ENCODE measurements at regions not wholly inside any gene's neighbourhood (a gene's known extent, or its start where the extent isn't known, plus 50 kb on each side); places are given as distances from the start of the nearest gene placed in this dataset.

DNA sequence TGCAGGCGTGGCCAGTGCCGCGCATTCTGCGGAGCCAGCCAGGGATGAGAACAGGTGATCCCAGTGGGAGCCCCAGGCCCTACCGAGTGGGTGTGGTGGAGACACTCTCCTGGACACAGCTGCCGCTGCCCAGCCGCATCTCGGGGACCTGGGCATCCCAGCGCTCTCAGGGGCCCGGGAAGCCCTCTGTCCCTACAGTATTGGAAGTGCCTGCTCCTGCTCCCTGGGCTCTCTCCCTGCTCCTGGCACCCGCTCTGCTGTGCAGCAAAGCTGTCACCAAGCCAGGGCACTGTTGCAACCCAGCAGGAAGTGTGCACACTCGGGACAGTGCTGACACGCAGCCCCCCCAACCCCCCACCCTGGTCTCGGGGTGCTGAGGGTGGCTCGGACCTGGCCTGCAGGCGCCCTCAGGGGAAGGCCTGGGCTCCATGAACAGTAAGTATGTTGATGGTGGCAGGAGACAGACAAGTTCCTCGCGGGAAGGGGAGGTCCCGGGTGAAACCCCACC lies 1177.4 kb upstream of the GBE1 start:
- no peak for DNase-seq

DNA sequence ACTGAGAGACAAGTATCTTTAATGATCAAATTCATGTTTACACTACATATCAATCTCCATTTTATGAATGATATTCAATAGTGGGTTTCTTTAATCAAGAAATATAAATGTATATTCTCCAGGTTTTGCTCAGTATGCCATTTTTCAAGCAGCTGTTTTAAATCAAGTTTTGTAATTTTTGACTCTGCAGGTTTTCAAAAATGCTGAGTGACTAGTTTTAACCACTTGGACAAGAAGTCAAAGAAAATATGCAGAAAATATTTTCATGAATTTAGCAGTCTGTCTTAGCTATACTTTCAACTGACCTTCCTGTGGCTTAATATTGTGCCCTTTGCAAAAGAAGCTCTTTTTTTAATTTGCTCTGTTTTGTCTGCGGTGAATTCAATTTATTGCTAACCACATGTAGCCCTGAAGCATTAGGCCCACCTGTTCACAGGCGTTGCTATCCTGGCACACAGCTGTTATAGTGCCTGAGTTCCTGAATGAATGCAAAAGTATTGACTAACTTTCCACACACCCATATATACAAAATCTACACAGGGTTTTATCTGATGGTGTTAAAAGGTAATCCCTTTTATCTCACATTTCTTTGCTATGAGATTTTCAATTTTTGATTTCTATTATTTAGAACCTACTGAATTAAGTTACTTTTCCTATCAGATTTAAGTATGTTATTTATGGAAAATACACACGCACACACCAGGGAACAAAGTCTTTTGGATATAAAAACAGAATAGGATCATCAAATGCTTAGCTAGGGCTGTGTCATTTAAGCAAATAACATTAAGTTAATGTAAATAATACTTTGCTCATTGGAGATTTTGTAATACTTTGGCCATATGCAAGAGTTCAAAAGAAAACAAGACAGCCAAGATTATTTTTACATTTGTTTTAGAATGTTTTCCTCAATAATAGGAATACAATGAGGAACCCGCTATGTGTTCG lies 1166.1 kb upstream of the GBE1 start:
- no peak for DNase-seq

DNA sequence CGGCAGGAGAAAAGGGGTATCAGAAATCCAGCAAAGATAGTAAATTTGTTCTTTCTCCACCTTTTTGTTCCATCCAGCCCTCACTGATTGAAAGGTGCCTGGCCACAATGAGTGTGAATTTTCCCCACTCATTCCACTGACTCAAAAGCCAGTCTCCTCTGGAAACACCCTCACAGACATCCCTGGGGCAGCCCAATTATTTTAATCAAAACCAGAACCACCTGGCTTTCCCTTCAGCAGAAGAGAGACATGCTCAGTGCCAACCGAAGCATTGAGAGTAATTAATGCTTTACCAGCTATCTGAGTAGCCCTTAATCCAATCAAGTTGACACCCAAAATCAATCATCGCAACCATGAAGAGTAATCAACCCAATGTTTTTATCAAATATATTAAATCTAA lies 1129.6 kb upstream of the GBE1 start:
- DNase-seq = no peak

DNA sequence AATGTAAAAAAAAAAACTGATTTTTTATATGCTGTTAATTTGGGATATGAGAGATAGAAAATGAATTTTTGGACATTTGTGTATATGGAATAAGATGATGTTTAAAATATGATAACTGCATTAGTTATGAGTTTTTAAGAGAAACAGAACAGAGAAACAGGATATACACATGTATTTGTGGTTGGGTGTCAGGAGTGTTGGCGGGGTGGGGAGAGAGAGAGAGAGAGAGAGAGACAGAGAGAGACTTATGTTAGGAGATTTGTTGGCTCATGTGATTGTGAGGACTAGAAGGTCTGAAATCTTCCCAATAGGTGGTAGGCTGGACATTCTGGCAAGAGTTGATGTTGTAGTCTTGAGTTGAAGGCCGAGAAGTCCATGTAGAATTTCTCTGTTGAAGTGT lies 1121.6 kb upstream of the GBE1 start:
- no peak for DNase-seq

DNA sequence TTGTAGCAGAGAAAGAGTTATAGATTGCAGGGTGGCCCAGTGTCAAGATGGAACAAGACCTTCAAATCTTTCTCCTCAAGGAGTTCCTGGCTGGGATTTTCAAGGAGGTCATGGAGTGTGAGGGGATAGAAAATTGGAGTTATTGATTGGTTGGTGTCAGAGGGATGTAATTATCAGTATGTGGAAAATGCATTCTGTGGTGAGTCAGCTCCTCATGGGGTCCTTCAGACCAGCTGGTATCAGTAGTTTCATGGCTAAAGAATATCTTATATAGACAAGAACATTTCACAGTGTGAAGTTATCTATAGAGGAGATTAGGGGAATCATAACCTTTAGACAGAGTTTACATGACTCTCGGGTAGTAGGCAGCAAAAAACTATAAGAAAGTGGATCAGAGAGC lies 1114.0 kb upstream of the GBE1 start:
- no peak for DNase-seq

DNA sequence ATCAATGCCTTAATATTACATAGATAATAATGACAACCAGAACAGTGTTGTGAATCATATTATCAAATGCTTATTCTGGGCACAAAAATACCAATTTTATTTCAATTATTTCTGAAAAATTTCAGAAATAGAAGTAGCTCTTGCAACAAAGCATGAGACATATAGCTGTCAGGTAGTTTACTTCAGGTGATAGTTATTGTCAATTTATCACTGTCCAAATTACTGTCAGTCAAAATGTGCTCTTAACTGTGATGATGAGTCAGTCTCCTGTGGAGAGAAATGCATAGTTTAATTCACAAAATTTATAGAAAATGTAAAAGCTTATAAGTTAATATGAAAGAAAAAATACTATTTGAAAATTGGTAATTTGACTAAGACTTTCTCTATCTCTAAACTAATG lies 1078.4 kb upstream of the GBE1 start:
- no peak for DNase-seq

DNA sequence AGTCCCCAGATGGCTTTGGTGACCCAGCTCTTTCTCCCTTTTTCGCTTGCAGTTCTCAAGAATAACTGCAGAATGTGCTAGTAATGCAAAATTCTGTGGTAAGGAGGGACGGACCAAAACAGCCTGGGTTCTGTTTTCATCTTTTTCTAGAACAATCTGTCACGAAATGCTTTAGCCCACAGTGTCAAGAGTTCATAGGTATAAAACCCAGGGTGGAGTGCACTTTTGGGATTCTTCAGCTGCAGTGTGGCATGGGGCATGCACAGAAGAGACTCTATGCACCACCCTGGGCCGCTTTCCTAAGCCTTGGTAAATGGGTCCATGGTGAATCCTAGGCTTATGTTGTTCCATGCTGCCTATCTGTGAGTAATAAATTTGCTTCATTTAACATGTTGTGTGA lies 1072.7 kb upstream of the GBE1 start:
- no peak for DNase-seq

DNA sequence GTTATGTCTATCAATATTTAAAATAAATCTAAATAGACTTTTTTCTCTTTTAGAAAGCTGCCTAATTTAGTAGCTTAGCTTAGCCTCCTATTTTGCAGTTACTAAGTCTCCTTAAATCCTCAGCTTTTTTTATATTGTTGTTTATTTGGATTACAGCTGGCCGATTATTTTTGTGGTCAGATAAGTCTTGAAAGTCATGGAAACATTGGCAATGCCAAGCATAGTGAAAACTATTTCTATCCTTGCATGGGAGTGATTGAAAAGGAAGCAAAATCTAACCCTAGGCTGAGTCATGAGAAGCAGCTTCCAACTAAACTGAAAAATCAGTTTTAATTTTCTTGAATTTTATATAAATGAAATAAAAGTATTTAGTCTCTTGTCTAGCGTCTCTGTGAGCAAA lies 1063.0 kb upstream of the GBE1 start:
- DNase-seq = no peak

DNA sequence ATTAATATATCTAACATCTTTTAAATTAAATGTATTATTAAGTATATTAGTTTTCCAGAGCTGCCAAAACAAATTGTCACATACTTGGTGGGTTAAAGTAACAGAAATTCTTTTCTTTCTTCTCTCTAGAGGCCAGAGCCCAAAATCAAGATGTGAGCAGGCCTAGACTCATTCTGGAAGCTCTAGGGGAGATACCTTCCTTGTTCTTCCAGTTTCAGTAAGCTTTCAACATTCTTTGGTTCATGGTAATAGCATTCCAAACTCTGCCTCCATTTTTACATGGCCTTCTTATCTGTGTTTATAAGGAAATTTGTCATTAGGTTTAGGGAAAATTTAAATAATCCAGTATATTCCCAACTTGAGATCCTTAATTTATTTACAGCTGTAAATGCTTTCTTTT lies 1054.6 kb upstream of the GBE1 start:
- DNase-seq = no peak

DNA sequence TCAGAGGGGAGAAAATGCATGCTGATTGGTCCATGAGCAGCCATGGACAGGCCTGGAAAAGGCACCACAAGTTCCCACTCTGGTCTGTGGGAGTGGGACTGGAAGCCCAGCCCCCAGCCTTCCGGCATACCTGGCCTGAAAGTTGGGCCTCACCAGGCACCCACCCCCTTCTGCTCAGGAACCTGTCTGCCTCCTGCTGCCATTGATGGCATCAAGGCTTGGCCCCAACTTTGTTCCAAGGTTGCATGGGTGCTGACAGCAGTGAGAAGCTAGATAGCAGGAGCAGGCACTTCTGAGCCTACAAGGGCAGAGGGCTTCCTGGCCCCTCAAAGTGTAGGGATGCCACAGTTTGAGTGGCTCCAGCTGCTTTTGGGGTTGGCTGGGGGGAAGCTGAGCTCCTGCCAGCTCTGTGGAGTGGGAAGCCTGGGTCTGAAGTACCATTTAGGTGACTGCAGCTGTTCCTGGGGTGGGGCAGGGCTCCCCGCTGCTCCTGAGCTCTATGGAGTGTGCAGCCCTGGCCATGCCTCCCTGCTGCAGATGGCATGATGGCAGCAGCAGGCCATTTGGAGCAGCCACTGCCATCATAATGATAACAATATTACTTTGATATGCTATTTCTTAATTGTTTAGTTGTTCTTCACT lies 1054.1 kb upstream of the GBE1 start:
- DNase-seq = no peak

DNA sequence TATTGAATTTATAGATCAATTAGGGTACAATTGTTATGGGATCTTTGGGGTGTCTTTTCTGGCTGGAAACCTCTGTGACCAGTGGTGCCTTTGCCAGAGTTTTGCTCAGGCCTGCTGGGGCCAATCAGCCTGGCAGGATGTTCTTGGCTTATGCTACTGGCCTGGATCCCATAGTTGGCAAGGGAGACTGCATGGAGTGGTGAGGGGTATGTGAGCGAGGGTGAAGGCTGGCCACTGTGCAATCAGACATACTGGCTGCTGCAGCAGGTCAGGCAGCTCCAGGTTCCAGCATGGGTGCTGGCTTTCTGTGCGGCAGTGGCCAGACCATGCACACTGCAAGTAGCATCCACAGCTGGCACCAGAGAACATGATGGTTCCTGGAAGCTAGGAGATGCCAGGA lies 1053.2 kb upstream of the GBE1 start:
- no peak for DNase-seq

DNA sequence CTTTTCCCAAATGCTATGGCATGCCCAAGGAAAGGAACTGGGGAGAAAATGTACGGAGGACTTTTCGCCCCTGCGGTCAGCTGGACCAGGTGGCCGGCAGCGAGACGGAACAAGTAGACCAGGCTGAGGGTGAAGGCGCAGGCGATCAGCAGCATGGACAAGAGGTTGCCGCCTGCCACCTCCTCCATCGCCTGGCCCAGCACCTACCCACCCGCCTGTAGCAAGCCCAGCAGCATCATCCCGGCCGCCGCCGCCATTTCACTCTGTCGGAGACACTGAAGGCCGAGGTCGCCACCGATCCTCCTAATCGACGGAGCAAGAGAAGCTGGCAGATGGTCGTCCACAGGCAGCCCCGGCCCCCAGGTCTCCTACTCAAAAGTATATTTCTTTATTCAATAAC lies 1046.3 kb upstream of the GBE1 start:
- DNase-seq = no peak

DNA sequence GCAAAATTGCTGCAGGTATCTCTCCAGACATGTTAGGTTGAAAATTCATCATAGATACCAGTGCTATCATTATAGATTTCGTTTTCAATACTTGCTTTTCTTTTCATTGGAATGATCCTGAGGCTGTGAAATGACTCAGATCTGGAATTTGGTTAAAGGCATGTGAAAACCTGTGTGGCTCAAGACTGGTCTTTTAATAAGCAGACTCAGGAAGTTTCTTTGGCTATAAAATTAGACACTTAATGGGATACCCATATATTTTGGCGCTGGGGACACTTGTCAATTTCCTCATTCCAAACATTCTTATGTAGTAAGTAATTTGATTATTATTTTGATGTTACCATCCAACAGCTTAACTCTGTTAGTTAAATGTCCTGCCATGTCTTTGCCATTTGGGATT lies 1041.1 kb upstream of the GBE1 start:
- no peak for DNase-seq

DNA sequence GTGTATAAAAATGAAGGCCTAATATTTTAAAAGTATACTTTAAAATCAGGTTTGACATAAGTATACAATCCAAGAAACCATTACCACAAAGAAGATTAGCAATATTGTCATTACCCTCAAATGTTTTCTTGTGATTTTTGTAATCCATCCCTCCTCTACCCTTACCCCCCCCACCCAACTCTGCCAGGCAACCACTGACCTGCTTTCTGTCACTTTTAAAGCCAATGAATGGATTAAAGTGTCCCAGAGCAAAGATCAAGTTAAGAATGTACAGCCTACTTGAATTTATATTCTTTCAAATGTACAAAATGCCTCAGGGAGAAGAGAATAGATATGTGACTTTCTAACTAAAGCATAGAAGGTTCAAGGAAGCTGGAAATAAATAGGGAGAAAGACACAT lies 1038.8 kb upstream of the GBE1 start:
- DNase-seq = no peak

DNA sequence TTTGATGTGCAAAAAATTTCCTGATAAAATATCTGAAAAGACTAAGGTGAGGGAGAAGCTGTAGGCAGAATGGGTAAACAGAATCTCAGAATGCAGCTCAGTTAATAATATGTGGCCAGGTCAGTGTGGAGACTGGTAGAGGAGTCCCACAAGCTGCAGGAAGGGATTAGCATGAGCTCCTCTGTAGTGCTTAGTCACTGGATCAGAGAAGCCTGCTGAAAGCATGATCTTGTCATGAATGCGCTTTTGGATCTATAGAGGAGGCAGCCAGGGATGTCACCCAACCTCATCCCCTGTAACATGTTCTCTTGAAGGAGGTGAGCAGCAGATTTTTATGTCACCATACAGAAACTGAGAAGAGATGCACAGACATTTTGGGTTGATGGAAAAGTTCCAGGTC lies 1035.3 kb upstream of the GBE1 start:
- no peak for DNase-seq

DNA sequence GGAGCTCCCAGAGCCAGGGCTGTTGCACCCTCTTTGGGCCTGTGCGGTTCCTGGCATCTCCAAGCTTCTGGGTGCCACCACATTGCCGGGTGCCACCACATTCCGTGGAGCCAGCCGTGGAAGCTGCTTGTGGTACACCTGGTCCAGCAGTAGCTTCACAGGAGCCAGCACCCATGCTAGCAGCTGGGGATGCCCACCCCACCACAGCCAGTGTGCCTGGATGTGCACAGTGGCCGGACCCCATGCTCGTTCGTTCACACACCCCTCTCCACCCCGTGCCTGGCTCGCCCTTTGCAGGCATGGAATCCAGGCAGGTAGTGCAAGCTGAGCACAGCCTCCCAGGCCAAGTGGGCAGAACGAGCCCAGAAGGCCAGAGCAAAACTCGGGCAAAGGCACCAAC lies 1029.8 kb upstream of the GBE1 start:
- DNase-seq = no peak

DNA sequence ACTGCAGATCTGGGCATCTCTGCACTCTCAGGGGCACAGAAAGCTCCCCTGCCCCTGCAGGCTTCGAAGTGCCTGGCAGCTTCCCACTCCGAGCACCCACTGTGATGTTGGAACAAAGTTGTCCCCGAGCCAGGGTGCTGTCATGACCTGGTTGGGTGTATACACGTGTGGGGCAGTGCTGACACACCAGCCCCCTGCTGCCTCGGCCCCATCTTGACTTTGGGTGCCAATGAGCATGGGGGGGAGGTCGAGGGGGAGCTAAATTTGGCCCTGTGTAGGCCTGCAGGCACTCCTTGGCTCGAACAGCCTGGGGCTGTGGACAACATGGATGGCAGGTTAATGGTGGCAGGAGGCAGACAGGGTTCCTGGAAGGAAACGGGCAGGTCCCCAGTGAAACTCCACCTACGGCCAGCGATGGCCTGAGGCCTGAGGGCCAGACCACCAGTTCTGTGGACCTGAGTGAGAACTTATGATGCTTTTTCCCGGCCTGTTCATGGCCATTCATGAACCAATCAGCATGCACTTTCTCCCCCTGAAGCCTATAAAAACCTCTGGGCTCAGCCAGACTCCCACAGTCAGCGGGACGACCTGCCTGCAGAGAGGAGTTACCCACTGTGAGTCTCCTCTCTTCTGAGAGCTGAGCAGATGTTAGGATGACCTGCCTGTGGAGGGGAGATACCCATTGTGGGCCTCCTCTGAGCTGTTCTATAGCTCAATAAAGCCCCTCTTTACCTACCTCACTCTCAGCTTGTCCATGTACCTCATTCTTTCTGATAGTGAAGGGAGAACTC lies 1029.1 kb upstream of the GBE1 start:
- DNase-seq = no peak

DNA sequence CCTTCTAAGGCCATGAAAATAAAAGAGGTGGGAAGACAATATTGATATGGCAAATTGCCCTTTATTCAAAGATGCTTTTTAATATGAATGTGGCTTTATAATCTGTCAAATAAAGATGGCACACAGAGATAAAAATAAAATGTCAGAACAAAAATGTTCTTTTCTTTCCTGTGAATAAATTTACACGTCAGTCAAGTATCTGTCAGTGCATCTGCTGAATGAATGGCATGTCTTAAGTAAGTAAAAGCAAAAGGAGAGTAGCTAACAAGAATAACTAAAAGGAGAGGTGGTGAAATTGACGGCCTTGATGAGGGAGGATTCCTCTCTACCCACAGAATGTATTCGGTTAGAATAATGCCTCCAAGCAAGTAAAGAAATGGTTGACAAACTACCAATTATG lies 1021.7 kb upstream of the GBE1 start:
- no peak for DNase-seq

DNA sequence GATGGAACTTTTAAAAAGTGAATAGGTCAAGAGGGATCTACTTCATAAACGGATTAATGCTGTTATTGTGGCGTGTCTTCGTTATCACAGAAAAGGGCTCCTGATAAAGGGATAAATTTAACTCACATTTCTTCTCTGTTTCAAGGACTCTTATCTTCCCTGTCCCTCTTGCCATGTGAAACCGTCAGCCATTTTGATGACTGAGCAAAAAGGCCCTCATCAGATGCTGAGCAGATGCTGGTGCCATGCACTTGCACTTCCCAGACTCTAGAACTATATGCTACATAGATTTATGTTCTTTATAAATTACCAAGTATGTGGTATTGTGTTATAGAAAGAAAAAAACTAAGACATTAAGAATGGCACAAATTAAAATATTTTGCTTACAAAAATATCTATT lies 1011.8 kb upstream of the GBE1 start:
- DNase-seq = no peak

DNA sequence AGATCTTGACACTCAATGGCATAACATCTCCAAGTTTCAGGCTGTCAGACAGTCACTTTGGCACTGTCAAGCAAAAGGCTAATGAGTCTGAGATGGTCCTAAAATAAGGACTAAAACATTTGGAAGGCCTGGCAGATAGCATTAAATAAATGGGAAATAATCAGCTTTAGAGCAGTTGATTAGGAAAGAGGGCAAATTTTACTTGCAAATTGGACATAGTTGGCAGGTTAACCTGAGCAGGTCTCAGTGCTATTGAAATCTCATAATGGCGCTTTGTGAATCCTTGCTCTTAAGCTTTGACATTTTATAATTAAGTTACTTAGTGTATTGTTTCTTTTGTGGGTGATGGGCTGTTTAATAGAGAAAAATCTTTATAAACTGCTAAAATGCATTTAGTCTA lies 1003.1 kb upstream of the GBE1 start:
- no peak for DNase-seq

DNA sequence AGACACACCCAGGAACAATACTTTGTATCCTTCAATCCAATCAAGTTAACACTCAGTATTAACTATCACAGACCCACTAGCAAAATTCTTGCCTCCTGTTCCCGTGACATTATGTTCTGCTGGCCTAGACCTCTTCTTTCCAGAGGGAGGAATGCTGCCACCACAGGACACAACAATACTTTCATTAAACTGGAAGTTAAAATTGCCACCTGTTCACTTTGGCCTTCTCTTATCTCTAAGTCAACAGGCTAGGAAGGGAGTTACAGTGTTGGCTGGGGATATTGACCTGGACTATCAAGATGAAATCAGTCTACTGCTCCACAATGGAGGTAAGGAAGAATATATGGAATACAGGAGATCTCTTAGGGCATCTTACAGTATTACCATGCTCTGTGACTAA lies 1000.4 kb upstream of the GBE1 start:
- DNase-seq = no peak

DNA sequence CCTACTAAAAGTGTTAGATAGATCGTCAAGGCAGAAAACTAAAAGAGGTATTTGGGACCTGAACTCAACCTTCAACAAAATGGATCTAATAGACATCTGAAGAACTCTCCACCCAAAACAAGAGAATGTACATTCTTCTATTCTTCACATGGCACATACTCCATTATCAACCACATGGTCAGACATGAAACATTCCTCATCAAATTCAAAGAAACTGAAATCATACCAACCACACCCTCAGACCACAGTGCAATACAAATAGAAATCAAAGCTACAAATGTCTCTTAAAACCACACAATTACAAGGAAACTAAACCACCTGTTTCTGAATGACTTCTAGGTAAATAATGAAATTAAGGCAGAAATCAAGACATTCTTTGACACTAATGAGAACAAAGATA lies 984.1 kb upstream of the GBE1 start:
- DNase-seq = no peak

DNA sequence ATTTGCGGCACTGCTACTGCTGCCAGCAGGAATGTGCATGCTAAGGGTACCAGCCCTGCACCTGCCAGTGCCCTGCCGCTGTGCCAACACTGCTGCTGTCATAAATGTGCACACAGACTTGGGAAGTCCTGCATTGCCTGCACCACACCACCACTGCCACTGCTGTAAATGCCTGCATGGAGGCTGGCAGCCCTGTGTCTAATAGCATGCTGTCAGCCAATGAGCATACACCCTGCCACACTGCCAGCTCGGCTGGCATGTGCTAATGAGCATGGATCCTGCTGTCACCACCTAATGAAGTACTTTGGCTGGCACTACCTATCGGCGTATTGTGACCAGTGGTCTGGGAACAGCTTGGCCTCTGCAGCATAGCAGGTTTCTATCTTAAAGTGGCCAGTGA lies 981.8 kb upstream of the GBE1 start:
- DNase-seq = no peak

DNA sequence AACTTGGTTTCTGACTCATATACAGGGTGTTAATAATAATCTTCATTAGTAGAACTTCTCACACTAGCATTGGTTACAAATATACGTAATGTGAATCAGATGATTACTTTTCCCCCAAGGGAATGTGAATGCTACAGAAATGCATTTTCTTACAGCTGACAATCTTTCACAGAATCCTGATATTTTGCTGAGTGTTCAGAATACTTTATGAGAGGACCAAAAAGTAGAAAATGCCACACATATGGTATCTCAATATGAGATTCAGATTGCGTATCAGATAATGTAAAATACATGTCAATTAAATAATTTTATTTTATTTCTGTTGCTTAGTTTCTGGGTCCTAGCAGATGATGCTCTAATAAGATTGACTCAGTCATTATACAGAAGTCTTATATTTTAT lies 979.9 kb upstream of the GBE1 start:
- no peak for DNase-seq
